Stimulated activated CD8-positive, alpha-beta memory T cell treated with anti-CD3 and anti-CD28 coated beads, Interleukin-7, amount 100 ng/mL, for 1 hour (primary cell): ENCODE measurements at regions not wholly inside any gene's neighbourhood (a gene's known extent, or its start where the extent isn't known, plus 50 kb on each side); places are given as distances from the start of the nearest gene placed in this dataset.

ENCODE experiments used
- DNase-seq, 2 donors: peaks; one replicate each; pipeline ENCODE4 v3.0.0-alpha.2; 2020; ENCODE audit warnings: low read depth in 2 of 2

DNA sequence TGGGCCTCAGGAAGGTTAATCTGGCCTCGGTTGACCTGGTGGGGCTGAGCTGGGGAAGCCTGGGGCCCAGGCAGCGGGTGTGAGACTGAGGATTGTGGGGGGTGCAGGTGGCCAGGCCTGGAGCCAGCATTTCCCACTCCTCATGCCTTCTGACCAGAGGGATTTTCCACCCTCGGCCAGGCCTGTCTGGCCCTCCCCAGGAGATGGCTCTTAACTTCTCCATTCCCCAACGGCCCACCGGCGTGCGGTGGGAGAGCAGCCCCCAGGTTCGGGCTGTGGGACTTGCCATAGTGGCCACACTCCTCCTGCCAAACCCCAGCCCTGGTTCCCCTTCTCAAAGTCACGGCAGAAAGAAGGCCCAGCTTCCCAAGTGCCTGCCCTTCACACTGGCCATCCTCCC lies 126.5 kb upstream of the RUNX3 start:
- no peak for DNase-seq

DNA sequence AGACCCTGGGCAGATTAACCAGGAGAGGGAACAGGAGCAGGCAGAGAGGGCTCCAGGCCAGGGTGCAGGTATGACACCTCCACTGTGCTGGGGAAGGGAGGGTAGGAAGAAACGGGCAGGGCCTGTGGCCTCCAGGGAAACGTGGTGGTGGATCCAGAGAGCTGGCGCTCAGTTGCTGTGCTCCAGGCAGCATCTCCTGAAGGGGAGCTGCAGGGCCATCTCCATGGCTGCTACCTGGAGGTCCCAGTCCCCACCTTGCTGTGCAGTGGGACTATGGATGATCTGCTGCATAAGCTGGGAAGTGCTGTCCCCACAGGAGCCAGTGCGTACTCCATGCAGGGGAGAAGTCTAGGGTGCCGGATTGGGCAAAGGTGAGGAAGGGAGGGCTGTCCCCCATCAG lies 125.9 kb upstream of the RUNX3 start:
- DNase-seq: no peak

GRCh38 chr1:25055324-25055780 lies 125.3 kb upstream of the RUNX3 start:
- no peak for DNase-seq

DNA sequence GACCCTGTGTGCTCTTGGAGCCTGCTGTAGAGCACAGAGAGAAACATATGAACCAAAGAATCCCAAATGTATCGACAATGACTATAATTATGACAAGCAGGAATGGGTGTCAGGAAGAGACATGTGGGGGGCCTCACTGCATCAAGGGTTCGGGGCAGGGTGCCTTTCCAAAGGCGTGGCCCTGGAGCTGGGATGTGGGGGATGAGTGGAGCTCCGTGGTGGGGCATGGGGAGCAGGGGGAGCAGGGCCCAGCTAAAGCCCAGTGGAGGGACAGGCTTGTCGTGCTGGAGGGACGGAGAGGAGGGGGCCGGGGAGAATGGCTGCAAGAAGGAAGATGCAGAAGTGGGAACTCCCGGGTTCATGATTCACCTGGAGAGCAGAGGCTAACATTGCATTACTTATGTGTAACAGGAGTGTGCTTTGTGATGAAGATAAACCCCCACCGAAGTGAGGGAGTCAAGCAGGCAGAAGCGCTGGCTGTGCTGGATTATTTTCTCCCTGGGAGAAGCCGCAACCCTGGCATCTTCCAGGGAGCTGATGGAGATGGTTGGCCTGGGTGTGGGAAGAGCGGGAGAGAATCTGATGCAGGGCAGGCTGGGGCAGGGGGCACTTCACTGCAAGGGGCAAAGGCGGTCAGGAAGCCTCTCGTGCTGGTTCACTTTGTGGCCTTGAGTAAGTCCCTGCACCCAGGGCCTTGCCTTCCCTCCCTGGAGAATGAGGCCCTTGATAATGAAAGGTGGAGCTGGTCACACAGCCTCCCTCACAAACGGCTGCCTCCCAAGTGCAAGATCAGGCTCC lies 124.6 kb upstream of the RUNX3 start:
- DNase-seq: no peak

- DNase-seq: no peak
Observed at GRCh38 chr1:25053576-25054250, 123.6 kb upstream of the RUNX3 start.

DNA sequence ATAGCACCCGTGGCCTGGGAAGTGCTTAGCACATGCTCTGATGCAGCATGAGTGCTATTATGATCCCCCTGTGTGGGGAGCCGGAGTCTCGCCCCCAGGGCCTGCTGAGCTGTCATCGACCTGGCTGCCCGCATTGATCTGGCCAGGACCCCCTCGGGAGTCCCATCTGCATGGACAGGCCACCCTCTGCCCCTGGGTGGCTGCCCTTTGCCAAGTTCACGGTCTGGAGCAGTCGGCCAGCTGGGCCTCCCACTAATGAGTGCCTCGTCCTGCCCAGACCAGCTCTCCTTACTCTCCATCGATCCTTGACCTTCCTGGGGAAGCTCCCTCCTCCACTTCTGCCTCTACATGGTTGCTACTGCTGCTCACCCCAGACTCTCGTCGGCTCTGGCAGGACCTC lies 121.8 kb upstream of the RUNX3 start:
- DNase-seq: no peak

DNA sequence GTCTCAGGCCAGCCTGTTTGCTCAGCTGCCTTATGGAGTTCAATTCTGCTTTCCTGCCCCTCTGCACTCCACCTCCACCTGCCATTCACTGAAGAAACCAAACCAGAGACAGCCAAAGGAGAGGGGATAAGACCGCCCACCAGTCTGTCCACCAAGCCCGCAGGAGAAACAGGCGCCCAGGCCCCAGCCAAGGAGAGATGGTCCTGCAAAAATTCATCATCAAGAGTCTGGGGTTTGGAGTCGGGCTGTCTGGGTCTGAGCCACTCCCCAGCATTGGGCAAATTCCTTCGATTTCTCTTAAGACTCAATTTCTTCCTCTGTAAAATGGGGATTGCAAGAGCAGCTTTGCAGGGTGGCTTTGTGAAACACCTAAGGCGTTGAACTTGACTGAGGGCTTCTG lies 121.4 kb upstream of the RUNX3 start:
- DNase-seq: no peak

- no peak for DNase-seq
Observed at GRCh38 chr1:25050165-25050564, 120.1 kb upstream of the RUNX3 start.

GRCh38 chr1:25049190-25049589 lies 119.1 kb upstream of the RUNX3 start:
- DNase-seq: no peak

DNA sequence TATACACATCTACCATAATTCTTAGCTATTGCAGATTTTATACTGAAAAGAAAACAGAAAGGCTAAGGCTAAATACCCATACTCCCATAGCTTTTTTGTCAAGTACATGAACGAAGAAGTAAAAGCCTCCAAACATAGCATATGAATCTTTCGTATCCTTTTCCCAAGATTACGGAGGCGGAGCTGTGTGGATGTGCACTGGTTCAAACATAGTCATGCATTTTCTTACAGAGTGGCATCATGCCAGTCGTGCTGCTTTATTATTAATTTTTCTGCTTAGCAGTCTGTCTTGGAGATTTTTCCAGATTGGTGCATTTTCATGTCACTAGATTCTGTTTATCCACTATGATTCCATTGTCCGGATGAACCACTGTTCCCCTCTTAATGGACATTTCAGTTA lies 118.7 kb upstream of the RUNX3 start:
- no peak for DNase-seq

- DNase-seq: no peak
Observed at GRCh38 chr1:25047506-25048240, 117.6 kb upstream of the RUNX3 start.

GRCh38 chr1:25046194-25046532 lies 116.1 kb upstream of the RUNX3 start:
- no peak for DNase-seq

- no peak for DNase-seq
Observed at GRCh38 chr1:25045480-25046193, 115.6 kb upstream of the RUNX3 start.

GRCh38 chr1:25043228-25043580 lies 113.1 kb upstream of the RUNX3 start:
- DNase-seq: no peak

DNA sequence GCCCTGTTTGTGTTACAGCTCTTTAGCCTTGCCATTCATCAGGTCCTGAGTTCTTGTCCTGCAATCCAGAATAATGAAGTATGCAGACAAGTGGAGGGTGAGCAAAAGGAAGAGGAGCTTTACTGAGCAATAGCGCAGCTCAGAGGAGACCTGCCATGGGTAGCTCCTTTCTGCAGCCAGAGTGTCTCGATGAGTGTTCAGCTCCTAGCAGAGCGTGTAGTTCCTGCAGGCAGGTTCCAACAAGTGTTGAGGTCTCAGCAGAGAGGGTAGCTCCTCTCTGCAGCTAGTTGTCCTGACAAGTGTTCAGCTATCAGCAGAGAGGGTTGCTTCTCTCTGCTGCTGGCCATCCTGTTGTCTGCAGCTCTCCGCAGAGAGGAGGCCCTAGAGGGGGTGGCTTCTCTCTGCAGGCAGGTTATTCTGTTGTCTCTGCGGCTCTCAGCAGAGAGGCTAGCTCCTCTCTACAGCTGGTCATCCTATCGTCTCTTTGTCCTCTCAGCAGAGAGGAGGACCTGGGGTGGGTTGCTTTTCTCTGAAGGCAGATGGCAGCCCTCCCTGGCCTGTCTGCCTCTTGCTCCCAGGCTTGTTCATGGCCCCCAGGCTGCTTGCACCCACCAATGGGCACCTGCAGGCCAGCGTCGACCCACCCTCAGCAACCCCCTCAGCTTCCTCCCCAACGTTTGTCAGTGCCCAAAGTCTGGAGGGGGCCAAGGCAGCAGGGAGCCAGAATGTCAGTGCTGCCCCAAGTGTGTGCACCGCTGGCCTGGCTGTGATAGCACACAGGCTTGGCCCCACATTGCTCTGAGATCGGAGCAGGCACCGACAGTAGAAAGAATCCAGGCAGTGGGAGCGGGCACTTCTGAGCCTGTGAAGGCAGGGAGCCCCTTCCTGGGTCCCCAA lies 112.5 kb upstream of the RUNX3 start:
- no peak for DNase-seq

- no peak for DNase-seq
Observed at GRCh38 chr1:25041916-25042315, 111.8 kb upstream of the RUNX3 start.

GRCh38 chr1:25040122-25040685 lies 110.1 kb upstream of the RUNX3 start:
- no peak for DNase-seq

DNA sequence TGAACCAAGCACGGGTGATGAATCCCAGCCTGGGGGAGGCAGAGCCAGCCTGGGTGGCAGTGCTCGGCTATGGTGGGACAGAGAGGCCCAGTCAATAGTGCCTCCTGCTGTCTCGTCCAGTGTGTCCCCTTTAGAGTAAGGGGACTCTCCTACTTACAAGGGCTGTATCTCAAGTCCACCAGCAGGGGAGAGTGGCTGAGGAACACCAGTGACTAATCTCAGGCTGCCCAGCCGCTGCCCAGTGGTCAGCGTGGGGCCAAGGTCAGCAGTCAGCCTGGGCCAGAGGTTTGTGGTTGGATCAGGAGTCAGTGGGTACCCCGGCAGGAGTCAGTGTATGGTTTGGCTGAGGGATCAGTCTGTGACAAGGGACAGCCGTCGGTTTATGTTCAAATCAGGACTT lies 109.2 kb upstream of the RUNX3 start:
- DNase-seq: no peak

GRCh38 chr1:25038699-25039098 lies 108.6 kb upstream of the RUNX3 start:
- no peak for DNase-seq

- peak in 1 of 2 donors; percentile 53 for DNase-seq
Observed at GRCh38 chr1:25037174-25038074, 107.3 kb upstream of the RUNX3 start.
